Esophagus squamous epithelium (tissue), 4 donors: ENCODE measurements at regions not wholly inside any gene's neighbourhood (a gene's known extent, or its start where the extent isn't known, plus 50 kb on each side); places are given as distances from the start of the nearest gene placed in this dataset.

Source experiments
- POLR2A ChIP-seq, 4 donors: fragments of 450-650 bp; IDR thresholded peaks; one replicate each; pipeline ENCODE4 v1.6.1; 2017; ENCODE audit warnings: antibody characterized with exemption in 4 of 4, mild to moderate bottlenecking in 4 of 4, moderate library complexity in 3 of 4
- TF ChIP-seq, protein P1 (sequence below), 6 experiments: fragments of 450-650 bp in 4 of 6; fragments of 200-600 bp in 2 of 6; sonication (generic) in 2 of 6; IDR thresholded peaks; one replicate each; pipeline ENCODE4 v1.5.1; 2016 to 2019; ENCODE audit warnings: antibody characterized with exemption in 6 of 6, mild to moderate bottlenecking in 4 of 6, moderate library complexity in 4 of 6

DNA sequence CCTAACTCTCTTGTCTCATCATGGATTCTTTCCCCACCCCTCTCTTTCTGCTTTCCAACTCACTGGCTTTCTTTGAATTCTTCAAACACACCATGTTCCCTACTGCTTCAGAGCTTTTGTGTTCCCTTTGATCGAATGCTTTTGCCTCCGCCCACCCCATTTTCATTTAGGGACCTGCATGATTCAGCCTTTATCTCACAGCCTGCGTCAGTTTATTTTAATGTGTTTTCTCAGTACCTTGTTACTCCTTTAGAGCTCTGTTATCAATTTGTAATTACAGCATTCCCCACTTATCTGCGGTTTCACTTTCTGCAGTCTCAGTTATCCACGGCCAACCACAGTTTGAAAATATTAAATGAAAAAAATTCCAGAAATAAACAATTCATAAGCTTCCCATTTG is 451.3 kb downstream of the METTL15 start:
- TF ChIP-seq, protein P1, sequence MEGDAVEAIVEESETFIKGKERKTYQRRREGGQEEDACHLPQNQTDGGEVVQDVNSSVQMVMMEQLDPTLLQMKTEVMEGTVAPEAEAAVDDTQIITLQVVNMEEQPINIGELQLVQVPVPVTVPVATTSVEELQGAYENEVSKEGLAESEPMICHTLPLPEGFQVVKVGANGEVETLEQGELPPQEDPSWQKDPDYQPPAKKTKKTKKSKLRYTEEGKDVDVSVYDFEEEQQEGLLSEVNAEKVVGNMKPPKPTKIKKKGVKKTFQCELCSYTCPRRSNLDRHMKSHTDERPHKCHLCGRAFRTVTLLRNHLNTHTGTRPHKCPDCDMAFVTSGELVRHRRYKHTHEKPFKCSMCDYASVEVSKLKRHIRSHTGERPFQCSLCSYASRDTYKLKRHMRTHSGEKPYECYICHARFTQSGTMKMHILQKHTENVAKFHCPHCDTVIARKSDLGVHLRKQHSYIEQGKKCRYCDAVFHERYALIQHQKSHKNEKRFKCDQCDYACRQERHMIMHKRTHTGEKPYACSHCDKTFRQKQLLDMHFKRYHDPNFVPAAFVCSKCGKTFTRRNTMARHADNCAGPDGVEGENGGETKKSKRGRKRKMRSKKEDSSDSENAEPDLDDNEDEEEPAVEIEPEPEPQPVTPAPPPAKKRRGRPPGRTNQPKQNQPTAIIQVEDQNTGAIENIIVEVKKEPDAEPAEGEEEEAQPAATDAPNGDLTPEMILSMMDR (IDR thresholded peaks at IDR 0.05), result no peak
- TF ChIP-seq POLR2A (IDR thresholded peaks at IDR 0.05), result no peak
